ENCODE measurements at regions not wholly inside any gene's neighbourhood (a gene's known extent, or its start where the extent isn't known, plus 50 kb on each side); places are given as distances from the start of the nearest gene placed in this dataset.

DNA sequence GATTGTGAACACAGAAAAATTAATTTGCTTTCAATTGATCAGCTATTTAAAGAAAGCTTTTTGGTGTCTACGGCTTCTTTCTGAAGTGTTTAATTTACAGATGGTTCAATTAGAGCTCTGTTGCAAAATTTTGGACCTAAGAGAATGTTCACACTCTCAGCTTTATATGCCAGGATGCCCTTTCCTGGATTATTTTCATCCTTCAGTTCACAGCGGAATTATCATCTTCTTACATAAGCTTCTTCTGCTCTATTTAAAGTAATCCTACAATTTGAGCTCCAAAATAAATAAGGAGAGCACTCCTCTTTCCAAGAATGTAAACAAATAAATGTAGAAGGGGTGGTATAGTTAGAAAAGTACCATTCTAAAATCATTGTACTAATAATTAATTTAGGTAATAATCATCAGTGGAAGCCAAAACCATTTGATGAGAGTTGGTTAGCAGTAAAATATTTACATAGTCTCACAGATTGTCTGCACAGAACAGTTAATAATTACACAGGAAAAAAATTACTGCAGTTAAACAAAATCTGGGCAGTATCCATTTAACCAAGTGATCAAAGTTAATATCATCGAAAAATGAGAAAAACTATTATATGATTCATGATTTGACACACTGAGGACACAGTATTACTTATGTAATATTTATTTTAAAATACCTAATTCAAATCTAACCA lies 298.0 kb upstream of the TMEM229A start:
- TF ChIP-seq EZH2phosphoT487 (IDR thresholded peaks at IDR 0.05; ENCODE audit: insufficient read depth, low read depth) (no peak), EZH2 (IDR thresholded peaks at IDR 0.05; ENCODE audit: insufficient read depth, poor library complexity, severe bottlenecking) (no peak)

Measured in GM23248 (cell line).